BE2C (cell line): ENCODE measurements at regions not wholly inside any gene's neighbourhood (a gene's known extent, or its start where the extent isn't known, plus 50 kb on each side); places are given as distances from the start of the nearest gene placed in this dataset.

ENCODE experiments used
- DNase-seq: peaks from one replicate; pipeline ENCODE4 v3.0.0-alpha.2; 2020
- H3K27me3 ChIP-seq: fragments of 250-450 bp; sonication (Bioruptor Pico); 2 replicates; pipeline ENCODE4 v1.5.1; 2020; ENCODE audit warnings: mild to moderate bottlenecking
- H3K36me3 ChIP-seq: fragments of 250-450 bp; sonication (Bioruptor Pico); 2 replicates; pipeline ENCODE4 v1.5.1; 2020; ENCODE audit warnings: mild to moderate bottlenecking
- H3K4me1 ChIP-seq: fragments of 250-450 bp; sonication (Bioruptor Pico); 2 replicates; pipeline ENCODE4 v1.5.1; 2020
- H3K4me3 ChIP-seq: 2 replicates; pipeline ENCODE4 v1.5.1; 2011; ENCODE audit warnings: low read depth, low read length
- H3K9me3 ChIP-seq: fragments of 250-450 bp; sonication (Bioruptor Pico); 2 replicates; pipeline ENCODE4 v1.5.1; 2020
- CTCF ChIP-seq: IDR thresholded peaks from 2 replicates; pipeline ENCODE4 v1.5.1; 2012; ENCODE audit warnings: mild to moderate bottlenecking, low read depth, low read length

GRCh38 chr3:188095431-188095830 lies 58.5 kb upstream of the LPP start:
- Histone ChIP-seq H3K27me3 (no peaks in the 10 kb centered on the region), H3K4me3 (no peak overlapping the region), H3K4me1 (no peaks in the 10 kb centered on the region), H3K36me3 (no peaks in the 10 kb centered on the region), H3K9me3 (no peaks in the 10 kb centered on the region)
- TF ChIP-seq CTCF: no peak
- DNase-seq: no peak

- Histone ChIP-seq H3K9me3 (no peaks in the 10 kb centered on the region), H3K36me3 (no peaks in the 10 kb centered on the region), H3K27me3 (no peaks in the 10 kb centered on the region), H3K4me1 (no peaks in the 10 kb centered on the region), H3K4me3 (no peak overlapping the region)
- TF ChIP-seq CTCF: no peak
- no peak for DNase-seq
Observed at GRCh38 chr3:188097791-188098190, 56.2 kb upstream of the LPP start.

GRCh38 chr3:188099907-188100306 lies 54.0 kb upstream of the LPP start:
- no peaks in the 10 kb centered on the region for H3K9me3 ChIP-seq
- no peak for DNase-seq
- H3K4me1 ChIP-seq: no peaks in the 10 kb centered on the region
- no peak for TF ChIP-seq CTCF
- H3K4me3 ChIP-seq: no peak overlapping the region
- no peaks in the 10 kb centered on the region for H3K36me3 ChIP-seq
- H3K27me3 ChIP-seq: no peaks in the 10 kb centered on the region

- Histone ChIP-seq H3K4me3 (no peak overlapping the region), H3K4me1 (no peaks in the 10 kb centered on the region), H3K9me3 (no peaks in the 10 kb centered on the region), H3K27me3 (no peaks in the 10 kb centered on the region), H3K36me3 (no peaks in the 10 kb centered on the region)
- TF ChIP-seq CTCF: no peak
- DNase-seq: no peak
Observed at GRCh38 chr3:188102861-188103547, 51.0 kb upstream of the LPP start.

- no peaks in the 10 kb centered on the region for H3K4me1 ChIP-seq
- H3K9me3 ChIP-seq: no peaks in the 10 kb centered on the region
- H3K27me3 ChIP-seq: no peaks in the 10 kb centered on the region
- no peak for TF ChIP-seq CTCF
- no peaks in the 10 kb centered on the region for H3K36me3 ChIP-seq
- no peak overlapping the region for H3K4me3 ChIP-seq
- no peak for DNase-seq
Observed at GRCh38 chr3:188104050-188104449, 49.9 kb upstream of the LPP start.
